ENCODE measurements at regions not wholly inside any gene's neighbourhood (a gene's known extent, or its start where the extent isn't known, plus 50 kb on each side); places are given as distances from the start of the nearest gene placed in this dataset.

DNA sequence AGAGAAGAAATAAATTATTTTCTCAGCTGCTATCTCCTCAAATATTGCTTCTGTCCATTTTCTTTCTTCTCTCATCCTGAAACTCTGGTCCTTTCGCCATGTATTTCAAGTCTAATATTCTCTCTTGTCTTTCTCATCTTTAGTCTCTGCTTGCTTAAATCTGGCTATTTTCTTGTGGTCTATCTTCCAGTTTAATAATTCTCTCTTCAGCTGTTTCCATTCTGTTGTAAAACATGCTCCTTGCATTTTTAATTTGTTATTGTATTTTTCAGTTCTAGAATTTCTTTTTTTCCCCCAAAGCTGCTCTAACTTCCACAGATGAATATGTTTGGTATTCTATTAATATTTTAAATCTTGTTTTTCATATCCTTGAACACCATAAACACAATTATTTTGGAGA, 70.1 kb upstream of the TMPRSS2 start:
- TF ChIP-seq, protein P1, sequence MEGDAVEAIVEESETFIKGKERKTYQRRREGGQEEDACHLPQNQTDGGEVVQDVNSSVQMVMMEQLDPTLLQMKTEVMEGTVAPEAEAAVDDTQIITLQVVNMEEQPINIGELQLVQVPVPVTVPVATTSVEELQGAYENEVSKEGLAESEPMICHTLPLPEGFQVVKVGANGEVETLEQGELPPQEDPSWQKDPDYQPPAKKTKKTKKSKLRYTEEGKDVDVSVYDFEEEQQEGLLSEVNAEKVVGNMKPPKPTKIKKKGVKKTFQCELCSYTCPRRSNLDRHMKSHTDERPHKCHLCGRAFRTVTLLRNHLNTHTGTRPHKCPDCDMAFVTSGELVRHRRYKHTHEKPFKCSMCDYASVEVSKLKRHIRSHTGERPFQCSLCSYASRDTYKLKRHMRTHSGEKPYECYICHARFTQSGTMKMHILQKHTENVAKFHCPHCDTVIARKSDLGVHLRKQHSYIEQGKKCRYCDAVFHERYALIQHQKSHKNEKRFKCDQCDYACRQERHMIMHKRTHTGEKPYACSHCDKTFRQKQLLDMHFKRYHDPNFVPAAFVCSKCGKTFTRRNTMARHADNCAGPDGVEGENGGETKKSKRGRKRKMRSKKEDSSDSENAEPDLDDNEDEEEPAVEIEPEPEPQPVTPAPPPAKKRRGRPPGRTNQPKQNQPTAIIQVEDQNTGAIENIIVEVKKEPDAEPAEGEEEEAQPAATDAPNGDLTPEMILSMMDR (conservative IDR thresholded peaks at IDR 0.05; ENCODE audit: low read length) = no peak
- no peak for TF ChIP-seq EZH2phosphoT487 (IDR thresholded peaks at IDR 0.05; ENCODE audit: borderline replicate concordance, low read depth, low read length)
